GM19025 (cell line): ENCODE measurements at regions not wholly inside any gene's neighbourhood (a gene's known extent, or its start where the extent isn't known, plus 50 kb on each side); places are given as distances from the start of the nearest gene placed in this dataset.
"Not testable (repeated sequence)": the region's sequence is repeated elsewhere in the genome, so short reads cannot be mapped to it uniquely, and the experiment has no call there.

Experiments used
- ATAC-seq: cut with Tn5 transposase; IDR thresholded peaks from one replicate; pipeline ENCODE4 v1.9.1; 2021; ENCODE audit warnings: mild to moderate bottlenecking, low read depth, moderate library complexity; ENCODE audit not compliant: unreplicated experiment

- no peak for ATAC-seq
Measured at GRCh38 chr11:42410251-42410955, 901.4 kb upstream of the API5 start.

- no peak for ATAC-seq
Measured at GRCh38 chr11:42412590-42412989, 899.2 kb upstream of the API5 start.

GRCh38 chr11:42417691-42418090, 894.1 kb upstream of the API5 start:
- ATAC-seq, result no peak

- ATAC-seq, result no peak
Measured at GRCh38 chr11:42422090-42422489, 889.7 kb upstream of the API5 start.

- not testable (repeated sequence) for ATAC-seq
Measured at GRCh38 chr11:42434911-42435310, 876.9 kb upstream of the API5 start.

- no peak for ATAC-seq
Measured at GRCh38 chr11:42444406-42444805, 867.4 kb upstream of the API5 start.

- ATAC-seq, result no peak
Measured at GRCh38 chr11:42462558-42463310, 849.1 kb upstream of the API5 start.

GRCh38 chr11:42465623-42466022, 846.2 kb upstream of the API5 start:
- ATAC-seq, result no peak

GRCh38 chr11:42473106-42473505, 838.7 kb upstream of the API5 start:
- no peak for ATAC-seq

- no peak for ATAC-seq
Measured at GRCh38 chr11:42482822-42483221, 829.0 kb upstream of the API5 start.

GRCh38 chr11:42490506-42490905, 821.3 kb upstream of the API5 start:
- ATAC-seq, result no peak

- ATAC-seq, result no peak
Measured at GRCh38 chr11:42494459-42494858, 817.3 kb upstream of the API5 start.

GRCh38 chr11:42498971-42499370, 812.8 kb upstream of the API5 start:
- no peak for ATAC-seq

GRCh38 chr11:42502151-42502550, 809.6 kb upstream of the API5 start:
- ATAC-seq, result no peak

- ATAC-seq, result no peak
Measured at GRCh38 chr11:42521994-42522393, 789.8 kb upstream of the API5 start.

GRCh38 chr11:42524534-42525227, 787.1 kb upstream of the API5 start:
- peak; percentile 86 for ATAC-seq

- ATAC-seq, result no peak
Measured at GRCh38 chr11:42526426-42526825, 785.4 kb upstream of the API5 start.

GRCh38 chr11:42528471-42528870, 783.3 kb upstream of the API5 start:
- ATAC-seq, result no peak

- ATAC-seq, result no peak
Measured at GRCh38 chr11:42528911-42529310, 782.9 kb upstream of the API5 start.

- no peak for ATAC-seq
Measured at GRCh38 chr11:42536611-42537360, 775.0 kb upstream of the API5 start.

- no peak for ATAC-seq
Measured at GRCh38 chr11:42542336-42542735, 769.5 kb upstream of the API5 start.
